Kasumi-1 (cell line): ENCODE measurements at regions not wholly inside any gene's neighbourhood (a gene's known extent, or its start where the extent isn't known, plus 50 kb on each side); places are given as distances from the start of the nearest gene placed in this dataset.
"Not testable (repeated sequence)": the region's sequence is repeated elsewhere in the genome, so short reads cannot be mapped to it uniquely, and the experiment has no call there.

ENCODE experiments used
- DNase-seq, 2 experiments: peaks; one replicate each; lab custom pipeline; 2025; lab: John Stamatoyannopoulos, UW

DNA sequence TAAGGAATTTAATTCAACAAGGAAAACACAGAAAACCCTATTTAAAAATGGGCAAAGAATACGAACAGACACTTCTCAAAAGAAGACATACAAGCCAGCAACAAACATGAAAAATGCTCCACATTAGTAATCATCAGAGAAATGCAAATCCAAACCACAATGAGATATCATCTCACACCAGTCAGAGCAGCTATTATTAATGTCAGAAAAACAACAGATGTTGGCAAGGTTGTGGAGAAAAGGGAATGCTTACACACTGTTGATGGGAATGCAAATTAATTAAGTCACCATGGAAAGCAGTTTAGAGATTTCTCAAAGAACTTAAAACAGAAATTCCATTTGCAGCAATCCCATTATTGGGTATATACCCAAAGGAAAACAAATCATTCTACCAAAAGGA, 55.2 kb downstream of the GCC1 start:
- no peak for DNase-seq

DNA sequence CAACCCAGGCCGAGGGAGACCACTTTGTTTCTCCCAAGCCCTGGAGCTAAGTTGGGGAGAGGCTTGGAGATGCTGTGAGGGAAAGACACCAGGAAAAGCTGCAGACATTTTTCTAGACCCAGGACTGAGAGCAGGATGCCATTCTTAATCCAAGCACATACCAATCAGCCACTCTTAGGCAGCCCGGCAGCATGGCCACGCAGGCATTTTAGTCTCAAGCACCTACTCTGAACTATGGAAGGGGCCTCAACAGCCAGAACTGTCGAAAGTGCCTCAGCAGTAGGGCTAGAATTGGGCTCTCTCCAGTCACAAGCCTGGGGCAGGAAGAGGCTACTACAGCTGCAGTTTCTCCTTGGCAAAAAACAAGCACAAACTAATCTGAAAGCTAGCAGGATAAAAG, 57.8 kb downstream of the GCC1 start:
- DNase-seq = no peak

DNA sequence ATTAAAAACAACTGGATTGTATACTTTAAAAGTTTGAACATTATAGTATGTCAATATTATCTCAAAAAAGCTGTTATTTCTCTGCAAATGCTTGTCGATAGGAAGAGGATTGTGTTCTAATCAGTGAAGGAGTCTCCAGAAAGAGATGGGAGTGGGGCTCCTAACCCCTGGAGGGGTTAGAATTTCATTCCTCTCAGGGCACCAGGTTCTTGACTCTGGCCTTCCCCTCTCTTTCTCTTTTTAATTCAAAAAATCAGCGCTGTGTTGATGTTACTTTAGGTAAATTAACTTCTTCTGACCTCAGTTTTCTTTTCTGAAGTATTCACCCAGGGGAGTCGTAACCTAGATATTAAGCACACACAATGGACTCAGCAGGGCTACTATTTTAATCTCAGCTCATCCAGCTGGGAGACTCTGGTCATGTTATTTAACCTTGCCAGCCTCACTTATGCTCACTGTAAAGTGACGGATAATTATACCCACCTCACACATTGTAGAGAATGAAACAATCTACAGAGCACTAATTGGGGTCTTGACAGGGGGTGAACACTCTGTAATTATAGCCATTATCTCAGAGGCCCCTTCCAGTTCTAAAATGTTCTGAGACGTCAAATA, 59.4 kb downstream of the GCC1 start:
- no peak for DNase-seq

DNA sequence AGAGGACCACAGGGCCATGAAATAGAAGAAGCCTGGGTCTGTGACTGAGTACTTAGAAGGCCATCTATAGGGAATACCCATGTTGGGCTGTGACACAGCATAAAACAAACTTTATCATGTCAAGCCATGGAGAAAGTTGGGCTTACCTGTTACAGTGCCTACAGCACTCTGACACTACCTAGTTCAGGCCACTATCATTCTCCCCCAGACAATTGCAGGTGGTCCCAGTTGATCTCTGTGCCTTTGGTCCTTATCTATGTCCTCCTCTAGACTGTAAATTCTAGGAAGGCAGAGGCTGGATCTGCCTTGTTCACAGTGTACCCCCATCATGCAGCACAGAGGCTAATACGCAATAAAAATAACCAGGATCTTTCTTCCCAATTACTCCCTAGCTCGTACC, 69.1 kb downstream of the GCC1 start:
- DNase-seq = no peak

DNA sequence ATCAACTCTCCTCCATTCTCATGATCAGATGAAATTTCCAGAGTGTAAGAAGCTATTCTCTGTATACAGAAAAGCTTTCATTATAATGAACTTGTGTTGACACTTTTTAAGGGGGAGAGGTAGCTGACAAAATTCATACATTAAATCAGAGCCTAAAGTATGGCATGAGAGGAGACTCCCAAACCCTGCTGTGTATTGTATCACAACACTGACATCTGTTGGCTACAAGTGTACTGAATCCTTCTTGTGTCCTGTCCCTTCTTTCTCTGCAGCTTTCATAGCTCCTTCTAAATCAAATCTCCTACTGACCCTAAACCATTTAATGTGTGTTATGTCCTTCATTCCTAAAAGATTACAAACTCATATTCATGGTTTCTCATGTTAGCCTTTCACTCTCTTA, 70.9 kb downstream of the GCC1 start:
- DNase-seq = peak; percentile 44 to 53

DNA sequence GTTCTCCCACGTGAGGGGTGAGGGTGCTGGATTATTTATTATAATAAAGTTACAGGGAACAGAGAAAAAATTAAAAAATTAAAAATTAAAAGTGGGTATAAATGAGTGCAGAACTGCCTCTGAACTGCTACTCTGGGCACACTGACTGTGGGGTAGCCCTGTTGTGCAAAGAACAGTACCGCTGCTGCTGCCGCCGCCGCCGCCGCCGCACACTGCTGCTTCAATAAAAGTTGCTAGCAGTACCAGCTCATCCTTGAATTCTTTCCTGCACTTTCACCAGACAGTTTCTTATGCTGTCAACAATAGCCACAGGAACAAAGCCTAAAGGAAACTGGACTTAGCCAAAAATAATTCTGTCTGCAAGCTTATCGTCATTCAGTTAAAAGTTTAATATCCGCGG, 72.1 kb downstream of the GCC1 start:
- DNase-seq = no peak

DNA sequence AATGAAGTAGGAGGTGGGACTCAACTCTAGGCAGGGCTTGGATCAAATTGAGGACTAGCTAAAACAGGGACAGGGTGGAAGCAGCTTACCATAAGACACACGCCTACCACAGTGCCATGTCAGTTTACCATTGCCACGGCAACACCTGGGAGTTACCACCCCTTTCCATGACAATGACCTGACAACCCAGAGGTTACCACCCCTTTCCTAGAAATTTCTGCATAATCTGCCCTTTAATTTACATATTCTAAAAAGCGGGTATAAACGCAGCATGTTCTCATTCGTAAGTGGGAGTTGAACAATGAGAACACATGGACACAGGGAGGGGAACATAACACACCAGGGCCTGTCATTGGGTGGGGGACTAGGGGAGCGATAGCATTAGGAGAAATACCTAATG, 72.7 kb downstream of the GCC1 start:
- DNase-seq = no peak

DNA sequence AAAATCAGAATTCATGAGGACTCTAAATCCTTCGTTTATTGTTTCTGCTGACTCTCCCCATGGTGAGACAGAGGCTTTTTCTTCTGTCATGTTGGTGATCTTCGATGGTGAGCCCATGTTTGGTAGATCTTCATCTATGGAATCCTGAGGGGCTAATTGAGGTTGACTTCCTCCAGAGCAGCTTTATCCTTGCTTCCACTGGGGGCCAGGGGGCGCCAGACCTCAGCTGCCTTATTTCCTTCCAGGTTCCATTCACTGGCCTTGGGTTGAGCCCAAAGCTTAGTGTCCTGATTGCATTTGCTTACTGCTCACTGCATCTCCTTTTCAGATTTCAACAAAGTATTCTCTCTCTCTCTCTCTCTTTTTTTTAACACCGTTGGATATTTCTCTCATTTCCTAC, 80.7 kb downstream of the GCC1 start:
- peak in 1 of 2 experiments; percentile 11 for DNase-seq

DNA sequence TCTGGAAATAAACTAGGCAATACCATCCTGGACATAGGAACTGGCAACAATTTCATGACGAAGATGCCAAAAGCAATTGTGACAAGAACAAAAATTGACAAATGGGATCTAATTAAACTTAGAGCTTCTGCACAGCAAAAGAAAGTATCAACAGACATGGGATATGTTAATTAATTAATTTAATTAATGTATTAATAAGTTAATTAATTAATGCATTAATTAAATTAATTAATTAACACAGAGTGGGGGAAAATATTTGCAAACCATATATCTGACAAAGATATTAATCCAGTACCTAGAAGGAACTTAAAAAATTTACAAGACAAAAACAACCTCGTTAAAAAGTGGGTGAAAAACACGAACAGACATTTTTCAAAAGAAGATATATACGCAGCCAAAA, 83.6 kb downstream of the GCC1 start:
- no peak for DNase-seq

DNA sequence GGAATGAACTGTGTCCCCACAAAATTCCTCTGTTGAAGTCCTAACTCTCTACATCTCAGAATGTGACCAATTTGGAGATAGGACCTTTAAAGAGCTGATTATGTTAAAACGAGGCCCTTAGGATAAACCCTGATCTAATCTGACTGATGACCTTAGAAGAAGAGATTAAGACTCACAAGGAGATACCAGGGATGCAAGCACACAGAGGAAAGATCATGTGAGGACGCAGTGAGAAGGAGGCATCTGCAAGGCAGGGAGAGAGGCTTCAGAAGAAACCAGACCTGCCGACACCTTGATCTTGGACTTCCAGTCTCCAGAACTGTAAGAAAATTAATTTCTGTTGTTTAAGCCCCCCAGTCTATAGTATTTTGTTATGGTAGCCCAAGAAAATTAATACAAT, 94.9 kb upstream of the ZNF800 start:
- no peak for DNase-seq

DNA sequence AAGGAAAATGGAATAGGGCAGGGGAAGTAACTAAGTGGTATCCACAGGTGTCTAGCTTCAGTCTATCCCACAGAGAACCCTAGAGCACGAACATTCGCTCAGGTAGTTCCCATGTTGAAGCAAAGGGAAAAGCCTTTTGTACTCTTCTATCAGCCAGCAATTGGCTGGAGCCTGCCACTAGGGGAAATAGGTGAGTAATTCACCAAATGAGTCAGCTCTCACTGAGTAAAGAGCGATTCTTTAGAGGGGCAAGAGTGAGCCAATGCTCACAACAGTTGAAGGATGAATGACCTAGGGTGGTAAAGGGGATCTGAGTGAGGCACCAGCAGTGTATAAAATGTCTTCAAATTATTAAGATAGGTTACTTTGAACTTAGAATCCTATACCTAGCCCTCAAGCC, 94.1 kb upstream of the ZNF800 start:
- DNase-seq = no peak

DNA sequence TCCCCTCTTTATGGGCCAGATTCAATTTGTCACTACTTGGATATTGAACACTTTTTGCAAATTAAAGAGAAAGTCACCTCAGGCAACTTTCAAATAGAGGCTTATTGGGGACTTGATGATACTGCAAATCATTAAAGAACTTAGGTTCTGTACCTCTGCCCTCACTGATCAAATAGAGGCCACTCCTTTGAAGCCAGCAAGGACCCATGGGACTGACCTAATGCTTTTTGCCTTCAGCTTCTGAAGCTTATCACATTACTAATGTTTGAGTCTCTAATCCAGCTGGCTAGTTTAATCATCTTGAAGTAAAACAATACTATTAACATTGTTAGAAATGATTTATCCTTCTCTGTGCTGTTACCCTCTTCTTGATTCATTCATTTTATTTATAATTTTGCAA, 93.0 kb upstream of the ZNF800 start:
- no peak for DNase-seq

DNA sequence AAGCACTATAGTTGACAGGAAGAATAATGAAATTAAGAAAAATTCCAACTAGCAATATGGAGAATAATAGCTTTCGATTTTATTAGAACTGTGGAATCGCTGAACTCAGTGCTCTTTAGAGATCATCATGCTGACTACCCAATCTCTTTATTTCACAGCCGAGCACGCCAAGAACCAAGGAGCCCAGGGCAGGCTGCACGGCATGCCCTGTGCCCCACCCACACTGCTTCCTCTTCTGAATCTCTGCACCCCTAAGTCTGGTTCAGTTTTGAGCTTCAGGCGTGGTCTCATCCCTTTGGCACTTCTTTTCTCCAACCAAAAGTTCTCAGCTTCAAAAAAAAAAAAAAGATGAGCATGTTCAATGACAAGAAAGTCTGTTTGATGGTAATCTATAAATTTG, 92.4 kb upstream of the ZNF800 start:
- no peak for DNase-seq

DNA sequence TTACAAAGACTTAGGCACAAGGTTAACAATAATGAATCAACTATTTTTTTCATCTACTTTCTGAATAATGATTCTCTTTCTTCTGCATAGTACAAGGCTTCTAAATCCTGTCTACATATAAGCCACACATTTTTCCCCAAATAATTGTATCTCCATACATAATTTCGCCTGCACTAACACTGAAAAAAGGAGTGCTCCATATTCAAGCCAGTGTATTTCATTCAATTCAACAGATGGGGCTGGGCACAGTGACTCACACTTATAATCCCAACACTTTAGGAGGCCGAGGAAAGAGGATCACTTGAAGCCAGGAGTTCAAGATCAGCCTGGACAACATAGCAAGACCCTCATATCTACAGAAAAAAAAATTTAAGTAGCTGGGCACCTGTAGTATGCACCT, 86.0 kb upstream of the ZNF800 start:
- no peak for DNase-seq

DNA sequence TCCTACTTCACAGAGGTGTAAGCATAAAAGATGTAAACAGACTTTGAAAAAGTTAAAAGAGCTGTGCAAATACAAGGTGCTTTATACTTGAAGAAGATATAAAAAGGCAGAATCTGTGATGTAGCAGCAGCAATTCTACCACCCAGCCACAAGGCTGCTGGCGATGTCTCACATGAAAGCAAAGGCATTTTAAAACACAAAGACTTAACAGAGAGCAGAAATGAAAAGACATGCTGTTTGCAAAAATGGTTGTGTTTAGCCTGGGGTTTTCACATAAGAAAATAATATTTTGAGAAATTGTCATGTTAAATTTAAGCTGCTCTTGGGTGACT, 85.5 kb upstream of the ZNF800 start:
- DNase-seq = no peak

DNA sequence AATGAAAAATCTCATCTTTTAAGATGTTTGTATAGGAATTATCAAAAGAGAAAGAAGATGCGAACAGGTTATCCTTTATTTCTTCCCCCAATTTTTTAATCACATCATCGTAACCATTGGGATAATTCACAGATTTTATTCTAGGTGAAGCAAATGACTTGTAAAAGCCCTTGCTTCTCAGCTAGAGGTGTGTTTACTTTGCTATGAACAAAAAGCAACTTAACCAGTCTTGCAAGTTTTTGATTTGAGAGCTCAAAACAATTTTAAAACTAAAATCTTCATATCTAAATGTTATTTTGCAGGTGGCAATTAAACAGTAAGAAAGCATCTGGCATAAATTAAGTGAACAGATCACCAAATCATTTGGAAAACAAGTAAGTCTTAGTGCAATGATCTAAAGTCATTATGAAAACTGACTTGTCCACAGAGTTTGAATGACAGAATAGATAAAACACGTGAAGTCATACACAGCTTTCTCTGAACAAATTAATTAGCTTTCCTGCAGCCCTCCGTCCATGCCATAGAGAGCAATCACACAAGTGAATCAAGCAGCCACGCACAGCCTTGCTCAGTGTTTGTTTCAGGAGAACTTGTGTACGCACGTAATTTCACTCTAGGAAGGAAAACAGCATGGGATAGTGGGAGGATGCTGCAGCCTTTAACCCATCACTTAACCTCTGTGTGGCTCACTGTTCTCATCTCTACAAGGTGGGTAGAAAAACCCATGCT, 85.0 kb upstream of the ZNF800 start:
- no peak for DNase-seq

DNA sequence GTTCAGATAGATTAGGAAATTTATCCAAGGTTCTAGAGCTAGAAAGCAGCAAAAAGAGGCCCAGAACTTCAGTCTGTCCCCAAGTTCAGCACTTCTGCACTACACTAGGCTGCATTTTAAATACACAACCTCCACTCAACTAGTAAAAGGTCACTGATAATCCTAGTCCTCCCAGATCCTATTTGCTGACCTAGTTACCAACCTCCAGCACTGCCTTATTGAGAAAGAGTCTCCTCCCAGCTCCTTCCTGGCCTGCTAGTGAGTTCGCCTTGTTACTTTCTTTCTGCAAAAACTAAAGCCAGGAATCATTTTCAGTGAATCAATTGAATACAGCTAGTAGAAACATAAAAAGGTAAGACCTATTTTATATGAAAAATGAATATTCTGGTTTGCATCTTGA, 84.1 kb upstream of the ZNF800 start:
- no peak for DNase-seq

DNA sequence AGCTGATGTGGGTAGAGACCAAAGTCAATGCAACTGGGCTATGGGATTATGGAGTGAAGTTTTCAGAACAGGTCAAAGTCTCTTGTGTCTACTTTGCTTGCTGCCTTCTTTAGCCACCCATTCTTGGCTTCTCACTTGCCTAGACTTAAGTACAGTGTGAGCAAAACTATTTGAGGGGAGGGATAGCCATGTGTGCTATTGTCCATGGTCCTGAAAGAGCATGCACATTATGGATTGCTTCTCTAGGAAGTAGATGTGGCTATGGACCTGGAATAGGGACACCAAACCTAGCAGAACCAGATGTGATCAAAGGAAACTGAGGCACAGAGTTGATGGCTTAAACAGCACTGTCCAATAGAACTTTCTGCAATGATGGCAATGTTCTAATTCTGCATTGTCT, 81.9 kb upstream of the ZNF800 start:
- peak in 1 of 2 experiments; percentile 30 for DNase-seq

DNA sequence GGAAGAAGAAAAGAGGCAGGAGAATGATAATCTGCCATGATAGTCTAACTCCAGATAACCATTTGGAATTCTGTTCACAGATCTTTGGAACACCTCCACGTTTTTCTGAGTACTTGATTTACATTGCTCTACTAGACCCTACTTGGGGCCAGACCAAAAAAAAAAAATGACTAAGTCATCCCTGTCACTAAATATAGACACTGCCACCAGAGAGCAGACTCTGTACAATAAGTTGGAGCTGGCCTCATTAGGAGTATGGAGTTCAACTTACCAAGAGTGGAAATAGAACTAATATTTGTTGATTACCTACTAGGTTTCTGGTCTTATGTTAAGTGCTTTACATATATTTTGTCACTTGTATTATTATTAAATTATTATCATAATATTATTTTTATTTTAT, 80.9 kb upstream of the ZNF800 start:
- no peak for DNase-seq

DNA sequence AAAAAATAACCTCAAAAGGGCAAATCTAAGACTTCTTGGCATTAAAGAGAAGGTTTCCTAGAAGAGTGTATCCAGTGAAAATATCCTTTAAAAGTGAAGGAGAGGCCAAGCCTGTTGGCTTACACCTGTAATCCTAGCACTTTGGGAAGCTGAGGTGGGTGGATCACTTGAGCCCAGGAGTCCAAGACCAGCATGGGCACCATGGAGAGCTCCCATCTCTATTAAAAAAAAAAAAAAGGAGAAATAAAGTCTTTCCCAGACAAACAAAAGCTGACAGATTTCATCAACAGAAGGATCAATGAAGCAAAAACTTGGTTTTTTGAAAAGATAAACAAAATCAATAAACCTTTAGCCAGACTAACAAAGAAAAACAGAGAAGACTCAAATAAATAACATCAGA, 67.6 kb upstream of the ZNF800 start:
- no peak for DNase-seq

DNA sequence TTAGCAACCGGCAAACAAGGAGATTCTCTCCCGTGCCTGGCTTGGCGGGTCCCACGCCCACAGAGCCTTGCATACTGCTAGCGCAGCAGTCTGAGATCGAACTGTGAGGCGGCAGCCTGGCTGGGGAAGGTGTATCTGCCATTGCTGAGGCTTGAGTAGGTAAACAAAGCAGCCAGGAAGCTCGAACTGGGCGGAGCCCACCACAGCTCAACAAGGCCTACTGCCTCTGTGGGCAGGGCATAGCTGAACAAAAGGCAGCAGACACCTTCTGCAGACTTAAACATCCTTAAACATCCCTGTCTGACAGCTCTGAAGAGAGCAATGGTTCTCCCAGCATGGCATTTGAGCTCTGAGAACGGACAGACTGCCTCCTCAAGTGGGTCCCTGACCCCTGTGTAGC, 58.8 kb upstream of the ZNF800 start:
- DNase-seq = not testable (repeated sequence)

DNA sequence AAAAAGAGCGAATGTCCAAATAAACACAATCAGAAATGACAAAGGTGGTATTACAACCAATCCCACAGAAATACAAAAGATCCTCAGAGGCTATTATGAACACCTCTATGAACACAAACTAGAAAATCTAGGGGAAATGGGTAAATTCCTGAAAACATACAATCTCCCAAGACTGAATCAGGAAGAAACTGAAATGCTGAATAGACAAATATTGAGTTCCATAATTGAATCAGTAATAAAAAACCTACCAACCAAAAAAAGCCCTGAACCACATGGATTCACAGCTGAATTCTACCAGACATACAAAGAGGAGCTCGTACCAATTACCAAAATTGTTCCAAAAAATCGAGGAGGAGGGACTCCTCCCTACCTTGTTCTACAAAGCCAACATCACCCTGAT, 56.1 kb upstream of the ZNF800 start:
- DNase-seq = no peak

DNA sequence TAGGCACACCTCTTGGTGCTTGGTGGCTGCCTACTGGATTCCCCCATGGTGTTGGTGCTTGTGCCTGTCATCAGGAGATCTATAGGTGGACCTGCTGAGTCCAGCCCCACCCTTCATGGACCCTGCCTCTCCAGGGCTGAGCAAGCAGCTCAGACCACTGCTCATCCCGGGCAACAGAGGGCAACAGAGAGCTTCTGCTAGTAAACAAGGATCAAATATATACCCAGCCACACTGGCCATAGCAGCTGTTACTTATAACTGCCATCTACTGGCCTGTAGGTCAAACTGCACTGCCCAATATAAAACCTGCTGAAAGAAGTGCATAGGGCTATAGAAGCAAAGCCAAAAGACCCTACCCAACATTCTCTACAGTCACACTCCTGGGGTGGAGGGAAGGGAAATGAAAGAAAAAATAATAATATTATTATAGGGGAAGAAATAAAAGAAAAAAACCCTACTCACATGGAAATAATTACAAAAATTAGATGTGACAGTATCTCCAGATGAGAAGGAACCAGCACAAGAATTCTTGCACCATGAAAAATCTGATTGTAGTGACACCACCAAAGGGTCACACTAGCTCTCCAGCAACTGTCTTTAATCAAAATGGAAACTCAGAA, 54.9 kb upstream of the ZNF800 start:
- DNase-seq = peak; percentile 50 to 55

DNA sequence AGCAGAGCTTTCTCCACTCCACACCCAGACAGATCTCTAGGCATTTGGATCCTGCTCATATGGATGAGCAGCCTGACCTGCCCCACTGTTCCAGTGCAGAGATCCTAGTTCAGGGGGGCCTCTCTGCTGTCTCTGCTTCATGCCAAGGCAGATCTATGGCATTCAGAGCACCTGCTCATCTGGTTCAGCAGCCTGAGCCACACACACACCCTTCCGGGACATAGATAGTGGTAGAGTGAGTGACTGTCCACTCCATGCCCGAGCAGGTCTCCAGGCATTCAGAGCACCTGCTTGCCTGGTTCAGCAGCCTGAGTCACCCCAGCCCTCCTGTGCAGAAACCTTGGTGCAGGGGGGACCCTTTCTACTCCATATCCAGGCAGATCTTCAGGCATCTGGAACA, 54.3 kb upstream of the ZNF800 start:
- no peak for DNase-seq
